RWPE2 (cell line): ENCODE measurements at regions not wholly inside any gene's neighbourhood (a gene's known extent, or its start where the extent isn't known, plus 50 kb on each side); places are given as distances from the start of the nearest gene placed in this dataset.

Experiments used
- ATAC-seq: fragments of 200-7000 bp; cut with Tn5 transposase; 3 replicates; pipeline ENCODE4 v1.9.1; 2021; ENCODE audit warnings: low read depth
- DNase-seq: peaks from one replicate; pipeline ENCODE4 v3.0.0-alpha.2; 2020; ENCODE audit warnings: low spot score
- H3K27ac ChIP-seq: fragments of 450-650 bp; 2 replicates; pipeline ENCODE4 v1.5.1; 2017; ENCODE audit warnings: mild to moderate bottlenecking; ENCODE audit not compliant: poor library complexity, severe bottlenecking
- H3K27me3 ChIP-seq: fragments of 250-450 bp; sonication (Bioruptor Pico); 2 replicates; pipeline ENCODE4 v1.5.1; 2021; ENCODE audit warnings: mild to moderate bottlenecking, moderate library complexity; ENCODE audit not compliant: insufficient read depth, poor library complexity, severe bottlenecking
- H3K36me3 ChIP-seq: fragments of 250-450 bp; sonication (Bioruptor Pico); 2 replicates; pipeline ENCODE4 v1.5.1; 2020; ENCODE audit warnings: low read depth, mild to moderate bottlenecking, moderate library complexity
- H3K4me1 ChIP-seq: fragments of 250-450 bp; sonication (Bioruptor Pico); 2 replicates; pipeline ENCODE4 v1.5.1; 2021; ENCODE audit warnings: mild to moderate bottlenecking, moderate library complexity; ENCODE audit not compliant: insufficient read depth, poor library complexity, severe bottlenecking
- H3K4me3 ChIP-seq: fragments of 250-450 bp; sonication (Bioruptor Pico); 2 replicates; pipeline ENCODE4 v1.5.1; 2021; ENCODE audit warnings: mild to moderate bottlenecking, moderate library complexity; ENCODE audit not compliant: severe bottlenecking
- H3K9me3 ChIP-seq: fragments of 250-450 bp; sonication (Bioruptor Pico); 2 replicates; pipeline ENCODE4 v1.5.1; 2021; ENCODE audit warnings: mild to moderate bottlenecking, moderate library complexity; ENCODE audit not compliant: severe bottlenecking
- TF ChIP-seq, protein P1 (sequence below): fragments of 450-650 bp; IDR thresholded peaks from one replicate; pipeline ENCODE4 v1.5.1; 2017; ENCODE audit warnings: mild to moderate bottlenecking, moderate library complexity; ENCODE audit not compliant: poor library complexity, severe bottlenecking

DNA sequence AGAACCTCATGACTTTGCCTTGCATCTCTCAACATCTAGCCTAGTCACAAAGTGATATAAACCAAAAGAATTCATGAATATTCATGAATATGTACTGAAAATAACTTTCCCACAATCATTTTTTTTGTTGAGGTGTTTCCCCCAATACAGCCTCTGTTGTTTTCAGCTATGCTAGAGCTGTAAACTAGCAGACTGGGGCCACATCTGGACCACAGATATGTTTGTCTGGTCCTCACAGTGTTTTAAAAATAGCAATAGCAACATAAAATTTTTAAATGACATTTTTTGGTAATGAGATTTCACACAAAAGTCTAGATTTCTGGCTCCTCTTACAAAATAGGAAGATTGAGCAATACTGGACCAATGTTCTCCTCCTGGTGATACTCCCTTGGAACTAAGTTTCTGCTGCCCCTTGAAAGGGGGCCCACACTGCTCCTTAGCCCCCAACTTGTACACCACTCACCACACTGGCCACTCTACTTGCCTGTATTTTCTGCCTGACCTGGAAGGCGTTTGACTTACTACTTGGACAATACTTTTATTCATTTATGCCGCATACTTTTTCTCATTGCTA is 81.2 kb downstream of the BMP4 start:
- no peak overlapping the region for H3K27ac ChIP-seq
- no peaks in the 10 kb centered on the region for H3K27me3 ChIP-seq
- H3K9me3 ChIP-seq: no peaks in the 10 kb centered on the region
- H3K4me3 ChIP-seq: no peak overlapping the region
- ATAC-seq: no peak
- no peak for DNase-seq
- TF ChIP-seq, protein P1, sequence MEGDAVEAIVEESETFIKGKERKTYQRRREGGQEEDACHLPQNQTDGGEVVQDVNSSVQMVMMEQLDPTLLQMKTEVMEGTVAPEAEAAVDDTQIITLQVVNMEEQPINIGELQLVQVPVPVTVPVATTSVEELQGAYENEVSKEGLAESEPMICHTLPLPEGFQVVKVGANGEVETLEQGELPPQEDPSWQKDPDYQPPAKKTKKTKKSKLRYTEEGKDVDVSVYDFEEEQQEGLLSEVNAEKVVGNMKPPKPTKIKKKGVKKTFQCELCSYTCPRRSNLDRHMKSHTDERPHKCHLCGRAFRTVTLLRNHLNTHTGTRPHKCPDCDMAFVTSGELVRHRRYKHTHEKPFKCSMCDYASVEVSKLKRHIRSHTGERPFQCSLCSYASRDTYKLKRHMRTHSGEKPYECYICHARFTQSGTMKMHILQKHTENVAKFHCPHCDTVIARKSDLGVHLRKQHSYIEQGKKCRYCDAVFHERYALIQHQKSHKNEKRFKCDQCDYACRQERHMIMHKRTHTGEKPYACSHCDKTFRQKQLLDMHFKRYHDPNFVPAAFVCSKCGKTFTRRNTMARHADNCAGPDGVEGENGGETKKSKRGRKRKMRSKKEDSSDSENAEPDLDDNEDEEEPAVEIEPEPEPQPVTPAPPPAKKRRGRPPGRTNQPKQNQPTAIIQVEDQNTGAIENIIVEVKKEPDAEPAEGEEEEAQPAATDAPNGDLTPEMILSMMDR: no peak
- no peaks in the 10 kb centered on the region for H3K4me1 ChIP-seq
- H3K36me3 ChIP-seq: no peaks in the 10 kb centered on the region

DNA sequence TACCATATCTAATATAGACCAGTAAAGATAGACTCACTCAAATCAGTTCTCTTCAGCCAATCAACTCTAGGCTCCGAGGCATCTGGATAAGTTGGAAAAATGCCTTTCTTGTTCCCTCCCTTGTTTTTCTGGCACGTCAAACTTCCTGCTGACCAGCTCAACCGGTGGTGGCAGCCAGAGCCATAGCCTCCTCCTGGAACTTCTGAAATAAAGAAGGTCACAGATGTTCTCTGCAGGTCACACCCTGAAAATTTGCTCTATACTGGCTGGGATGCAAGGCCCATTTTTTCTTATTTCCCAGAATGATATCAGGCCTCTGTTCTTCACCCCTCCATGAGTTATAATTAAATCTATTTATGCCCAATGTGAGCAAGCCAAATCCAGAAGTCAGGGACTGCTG is 81.9 kb downstream of the BMP4 start:
- TF ChIP-seq, protein P1: no peak
- Histone ChIP-seq H3K27me3 (no peaks in the 10 kb centered on the region), H3K27ac (no peak overlapping the region), H3K36me3 (no peaks in the 10 kb centered on the region), H3K4me1 (no peaks in the 10 kb centered on the region), H3K4me3 (no peak overlapping the region), H3K9me3 (no peaks in the 10 kb centered on the region)
- DNase-seq (no peak), ATAC-seq (no peak)

DNA sequence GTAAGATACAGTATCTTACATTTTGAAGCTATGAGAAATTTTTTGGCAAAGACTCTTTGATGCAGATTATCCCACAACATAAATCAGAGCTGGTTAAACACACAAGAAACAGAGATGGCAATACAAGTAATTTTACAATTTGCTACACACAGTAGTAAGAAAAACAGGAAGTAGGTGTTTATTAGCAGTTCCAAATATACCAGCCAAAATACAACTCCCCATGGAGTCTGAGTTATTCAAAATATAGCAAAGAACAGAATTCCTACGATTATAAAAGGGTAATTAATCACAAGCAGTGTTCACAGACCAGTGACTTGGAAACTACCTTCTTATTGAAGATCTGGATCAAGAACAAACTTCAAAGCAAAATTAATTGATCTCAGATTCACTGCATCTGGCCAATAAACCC is 83.9 kb downstream of the BMP4 start:
- Histone ChIP-seq H3K4me3 (no peak overlapping the region), H3K27ac (no peak overlapping the region), H3K4me1 (no peaks in the 10 kb centered on the region), H3K27me3 (no peaks in the 10 kb centered on the region), H3K9me3 (no peaks in the 10 kb centered on the region), H3K36me3 (no peaks in the 10 kb centered on the region)
- TF ChIP-seq, protein P1: no peak
- ATAC-seq: no peak
- no peak for DNase-seq

DNA sequence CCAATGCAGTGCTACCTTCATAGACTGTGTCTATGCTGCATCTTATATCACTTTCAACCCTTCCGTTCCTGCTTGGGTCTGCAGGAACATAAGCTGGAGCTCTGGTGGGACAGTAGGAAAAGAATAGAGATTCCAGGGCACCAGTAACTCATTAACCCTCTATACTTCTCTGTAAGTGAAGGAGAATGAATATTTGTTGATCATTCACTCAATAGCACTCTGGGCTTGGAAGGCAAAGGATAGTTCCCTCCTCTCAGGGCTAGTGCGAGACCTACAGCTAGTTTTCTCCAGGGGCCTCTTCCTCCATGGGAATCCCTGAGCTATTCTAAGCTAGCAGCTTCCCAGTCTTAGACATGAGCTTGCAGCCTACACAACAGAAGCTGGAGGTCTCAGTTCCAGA is 84.7 kb downstream of the BMP4 start:
- DNase-seq (no peak), ATAC-seq (no peak)
- H3K27ac ChIP-seq: no peak overlapping the region
- H3K4me1 ChIP-seq: no peaks in the 10 kb centered on the region
- TF ChIP-seq, protein P1: no peak
- H3K9me3 ChIP-seq: no peaks in the 10 kb centered on the region
- H3K36me3 ChIP-seq: no peaks in the 10 kb centered on the region
- H3K27me3 ChIP-seq: no peaks in the 10 kb centered on the region
- H3K4me3 ChIP-seq: no peak overlapping the region

DNA sequence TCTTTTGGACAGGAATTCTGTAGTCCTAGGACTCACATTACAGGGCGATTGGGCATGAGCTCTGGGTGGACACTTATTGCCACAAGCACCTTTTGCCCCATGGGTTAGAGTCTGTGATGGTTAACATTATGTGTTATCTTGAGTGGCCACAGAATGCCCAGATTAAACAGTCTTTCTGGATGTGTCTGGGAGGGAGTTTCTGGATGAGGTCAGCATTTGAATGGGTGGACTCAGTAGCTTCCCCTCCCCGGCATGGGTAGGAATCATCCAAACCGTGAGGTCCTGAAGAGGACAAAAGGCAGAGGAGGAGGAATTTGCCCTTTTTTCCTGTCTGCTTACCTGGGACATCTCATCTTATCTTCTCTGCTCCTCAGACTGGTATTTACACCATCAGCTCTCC is 85.6 kb downstream of the BMP4 start:
- DNase-seq (no peak), ATAC-seq (no peak)
- Histone ChIP-seq H3K4me3 (no peak overlapping the region), H3K9me3 (no peaks in the 10 kb centered on the region), H3K36me3 (no peaks in the 10 kb centered on the region), H3K4me1 (no peaks in the 10 kb centered on the region), H3K27me3 (no peaks in the 10 kb centered on the region), H3K27ac (no peak overlapping the region)
- TF ChIP-seq, protein P1: no peak
